Liver (tissue), 3 donors: ENCODE measurements at regions not wholly inside any gene's neighbourhood (a gene's known extent, or its start where the extent isn't known, plus 50 kb on each side); places are given as distances from the start of the nearest gene placed in this dataset.

Experiments
- FOXA1 ChIP-seq: IDR thresholded peaks from 2 replicates; pipeline ENCODE4 v1.6.1; 2016; ENCODE audit warnings: antibody characterized with exemption
- HNF4A ChIP-seq, 2 donors: conservative IDR thresholded peaks; 2 replicates each; pipeline ENCODE4 v1.6.1; 2016; ENCODE audit warnings: antibody characterized with exemption in 2 of 2, mild to moderate bottlenecking in 2 of 2
- RAD21 ChIP-seq, 2 donors: IDR thresholded peaks; 2 replicates each; pipeline ENCODE4 v1.6.1; 2016; ENCODE audit warnings: antibody characterized with exemption in 2 of 2, mild to moderate bottlenecking in 2 of 2
- RXRA ChIP-seq, 2 donors: IDR thresholded peaks; 2 replicates each; pipeline ENCODE4 v1.6.1; 2017 to 2018; ENCODE audit warnings: antibody characterized with exemption in 2 of 2, mild to moderate bottlenecking in 1 of 2
- TAF1 ChIP-seq: conservative IDR thresholded peaks from 2 replicates; pipeline ENCODE4 v1.6.1; 2016; ENCODE audit warnings: antibody characterized with exemption, mild to moderate bottlenecking
- YY1 ChIP-seq: IDR thresholded peaks from 2 replicates; pipeline ENCODE4 v1.6.1; 2016; ENCODE audit warnings: antibody characterized with exemption, mild to moderate bottlenecking
- TF ChIP-seq, protein P1 (sequence below): fragments of 150-350 bp; IDR thresholded peaks from 2 replicates; pipeline ENCODE4 v1.5.1; 2017; ENCODE audit warnings: improper control_type of control experiment, low read depth, low read length; ENCODE audit not compliant: missing input control
- TF ChIP-seq, protein P2 (sequence below): IDR thresholded peaks from 2 replicates; pipeline ENCODE4 v1.6.1; 2016; ENCODE audit warnings: antibody characterized with exemption
- donor health status: healthy.
- donor health status: healthy.

DNA sequence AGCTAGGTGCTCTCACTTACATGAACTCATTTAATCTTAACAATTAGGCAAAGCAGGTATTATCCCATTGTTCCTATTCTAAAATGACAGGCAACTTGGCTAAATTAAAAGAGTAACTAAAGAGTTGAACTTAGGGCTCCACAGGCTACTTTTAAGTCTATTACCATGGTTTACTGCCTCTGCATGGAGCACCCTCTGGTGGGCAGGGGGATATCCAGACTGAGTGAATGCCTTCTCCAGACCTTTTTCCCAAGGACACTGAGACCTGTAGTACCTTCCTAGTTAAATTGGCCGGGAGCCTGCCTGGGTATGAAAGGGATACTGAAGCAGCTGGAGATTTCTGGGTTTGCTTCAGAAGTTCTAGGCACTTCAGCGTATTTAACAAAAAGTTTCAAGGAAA lies 238.1 kb downstream of the ELAVL2 start:
- TF ChIP-seq, protein P1, sequence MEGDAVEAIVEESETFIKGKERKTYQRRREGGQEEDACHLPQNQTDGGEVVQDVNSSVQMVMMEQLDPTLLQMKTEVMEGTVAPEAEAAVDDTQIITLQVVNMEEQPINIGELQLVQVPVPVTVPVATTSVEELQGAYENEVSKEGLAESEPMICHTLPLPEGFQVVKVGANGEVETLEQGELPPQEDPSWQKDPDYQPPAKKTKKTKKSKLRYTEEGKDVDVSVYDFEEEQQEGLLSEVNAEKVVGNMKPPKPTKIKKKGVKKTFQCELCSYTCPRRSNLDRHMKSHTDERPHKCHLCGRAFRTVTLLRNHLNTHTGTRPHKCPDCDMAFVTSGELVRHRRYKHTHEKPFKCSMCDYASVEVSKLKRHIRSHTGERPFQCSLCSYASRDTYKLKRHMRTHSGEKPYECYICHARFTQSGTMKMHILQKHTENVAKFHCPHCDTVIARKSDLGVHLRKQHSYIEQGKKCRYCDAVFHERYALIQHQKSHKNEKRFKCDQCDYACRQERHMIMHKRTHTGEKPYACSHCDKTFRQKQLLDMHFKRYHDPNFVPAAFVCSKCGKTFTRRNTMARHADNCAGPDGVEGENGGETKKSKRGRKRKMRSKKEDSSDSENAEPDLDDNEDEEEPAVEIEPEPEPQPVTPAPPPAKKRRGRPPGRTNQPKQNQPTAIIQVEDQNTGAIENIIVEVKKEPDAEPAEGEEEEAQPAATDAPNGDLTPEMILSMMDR = peak; percentile 9
- TF ChIP-seq TAF1 (no peak), RXRA (IDR thresholded peaks at IDR 0.05) (no peak), FOXA1 (no peak), RAD21 (IDR thresholded peaks at IDR 0.05) (peak in 1 of 2 donors; percentile 63), YY1 (no peak), HNF4A (conservative IDR thresholded peaks at IDR 0.05) (no peak)
- TF ChIP-seq, protein P2, sequence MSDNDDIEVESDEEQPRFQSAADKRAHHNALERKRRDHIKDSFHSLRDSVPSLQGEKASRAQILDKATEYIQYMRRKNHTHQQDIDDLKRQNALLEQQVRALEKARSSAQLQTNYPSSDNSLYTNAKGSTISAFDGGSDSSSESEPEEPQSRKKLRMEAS = no peak
